K562 (cell line): ENCODE measurements at regions not wholly inside any gene's neighbourhood (a gene's known extent, or its start where the extent isn't known, plus 50 kb on each side); places are given as distances from the start of the nearest gene placed in this dataset.

ENCODE experiments used
- ATAC-seq: fragments of 200-7000 bp; cut with Tn5 transposase; 3 replicates; pipeline ENCODE4 v1.9.1; 2020; ENCODE audit warnings: moderate library complexity
- BruUV-seq: library from RNA; stranded (reverse); fragments of 400-500 nt; replicated peaks from 2 replicates; lab custom pipeline; 2021; lab: Mats Ljungman, UMichigan
- CTCF ChIA-PET: fragments of 300-600 bp; formaldehyde crosslinking; extraction: SDS; loops from one replicate; lab custom pipeline; 2021; ENCODE audit warnings: low intra/inter-chr PET ratio; lab: Yijun Ruan, JAX
- POLR2A ChIA-PET: fragments of 300-600, 350-650 bp; sonication (Branson Sonifier 250); formaldehyde crosslinking; extraction: SDS; loops from one replicate; lab custom pipeline; 2021; ENCODE audit warnings: antibody characterized with exemption, inconsistent platforms; lab: Yijun Ruan, JAX
- DNase-seq, 4 experiments: peaks; one replicate each; pipeline versions ENCODE4 v3.0.0 to v3.0.0-alpha.2; 2011 to 2018; ENCODE audit warnings: low spot score in 3 of 4, mixed read lengths in 3 of 4; ENCODE audit errors: extremely low read depth in 1 of 4
- FAIRE-seq: peaks from 2 replicates; lab custom pipeline; 2011; peaks lifted over from hg19 to GRCh38; lab: Jason Lieb, UNC
- H2AFZ ChIP-seq: 2 replicates; pipeline ENCODE4 v1.6.0; 2011; ENCODE audit warnings: low read depth, low read length, control low read depth, inconsistent platforms
- H3K27ac ChIP-seq: fragments of 200-600 bp; 3 replicates; pipeline ENCODE4 v1.8.0; 2011; ENCODE audit warnings: low read depth, mild to moderate bottlenecking, control low read depth, inconsistent platforms, low read length, moderate library complexity, mixed read lengths; ENCODE audit errors: extremely low read depth
- H3K27me3 ChIP-seq, 2 experiments: fragments of 300-600 bp in 1 of 2; 2 replicates in 1 of 2; 3 replicates in 1 of 2; pipeline versions ENCODE4 v1.6.0 to v1.8.0; 2011; ENCODE audit warnings: inconsistent platforms in 2 of 2, low read length in 2 of 2, mild to moderate bottlenecking in 1 of 2, mixed read lengths in 1 of 2, moderate library complexity in 1 of 2; ENCODE audit not compliant: control insufficient read depth in 2 of 2, insufficient read depth in 2 of 2
- H3K36me3 ChIP-seq: fragments of 300-600 bp; 3 replicates; pipeline ENCODE4 v1.8.0; 2011; ENCODE audit warnings: mild to moderate bottlenecking, low read length, inconsistent platforms; ENCODE audit not compliant: control insufficient read depth, insufficient read depth
- H3K4me1 ChIP-seq, 2 experiments: fragments of 200-600 bp in 1 of 2; replicated peaks in 1 of 2; 2 replicates in 1 of 2; 3 replicates in 1 of 2; pipeline versions ENCODE4 v1.5.1 to v1.8.0; 2011; ENCODE audit warnings: inconsistent platforms in 2 of 2, low read length in 2 of 2, mild to moderate bottlenecking in 1 of 2, mixed read lengths in 1 of 2, moderate library complexity in 1 of 2; ENCODE audit not compliant: control insufficient read depth in 2 of 2, insufficient read depth in 2 of 2
- H3K4me2 ChIP-seq: 2 replicates; pipeline ENCODE4 v1.6.1; 2011; ENCODE audit warnings: low read length, control low read depth, inconsistent platforms, mixed read lengths; ENCODE audit not compliant: insufficient read depth
- H3K4me3 ChIP-seq: fragments of 200-600 bp; sonication (generic), shearing (Covaris generic); 2 replicates; pipeline ENCODE4 v1.5.1; 2016; ENCODE audit warnings: control low read depth, inconsistent platforms
- H3K79me2 ChIP-seq: fragments of 200-600 bp; 3 replicates; pipeline ENCODE4 v1.8.0; 2011; ENCODE audit warnings: low read length, inconsistent platforms; ENCODE audit not compliant: control insufficient read depth, insufficient read depth
- H3K9ac ChIP-seq, 2 experiments: 2 replicates each; pipeline versions ENCODE4 v1.6.0 to v1.6.1; 2011; ENCODE audit warnings: low read depth in 2 of 2, low read length in 2 of 2, control low read depth in 1 of 2, inconsistent platforms in 1 of 2, mild to moderate bottlenecking in 1 of 2, mixed read lengths in 1 of 2; ENCODE audit not compliant: insufficient read depth in 1 of 2
- H3K9me1 ChIP-seq: one replicate; pipeline ENCODE4 v1.6.0; 2011; ENCODE audit warnings: inconsistent platforms, mild to moderate bottlenecking, low read length, moderate library complexity; ENCODE audit not compliant: control insufficient read depth, insufficient read depth
- H3K9me3 ChIP-seq: replicated peaks from 2 replicates; pipeline ENCODE4 v1.5.1; 2011; ENCODE audit warnings: low read depth, low read length, inconsistent platforms; ENCODE audit not compliant: control insufficient read depth, insufficient read depth
- H4K20me1 ChIP-seq: replicated peaks from 2 replicates; pipeline ENCODE4 v1.6.1; 2011; ENCODE audit warnings: low read length, inconsistent platforms, mixed read lengths; ENCODE audit not compliant: control insufficient read depth, insufficient read depth
- ILK ChIP-seq: fragments of 450-650 bp; IDR thresholded peaks from 2 replicates; pipeline ENCODE4 v1.6.1; 2016; ENCODE audit warnings: missing genetic modification characterization, low read depth, mild to moderate bottlenecking, missing compliant biosample characterization, moderate library complexity, borderline replicate concordance
- POLR2B ChIP-seq: fragments of 450-650 bp; IDR thresholded peaks from 2 replicates; pipeline ENCODE4 v1.6.1; 2018; ENCODE audit warnings: low read depth; ENCODE audit not compliant: partially characterized antibody
- RBM17 ChIP-seq: fragments of 200-400 bp; formaldehyde crosslinking; IDR thresholded peaks from 2 replicates; pipeline ENCODE4 v1.6.1; 2017; ENCODE audit warnings: low read depth, mild to moderate bottlenecking, low read length, borderline replicate concordance
- ZKSCAN1 ChIP-seq: fragments of 150-350 bp; IDR thresholded peaks from 2 replicates; pipeline ENCODE4 v1.6.1; 2016; ENCODE audit warnings: low read depth, low read length
- WGBS: fragments of 100-300 bp; shearing (Covaris generic); methylation state at CpG from one replicate; pipeline ENCODE4 v1.1.6; 2016; ENCODE audit warnings: low coverage, mixed read lengths; ENCODE audit not compliant: insufficient coverage; ENCODE audit errors: missing lambda C conversion rate; 5-methylcytosine and 5-hydroxymethylcytosine counted together
- in situ Hi-C: fragments of 300-500 bp; cut with MboI; formaldehyde crosslinking; loops from 4 replicates; pipeline ENCODE4 v1.15.0; 2018; ENCODE audit warnings: inconsistent platforms, mixed read lengths
- intact Hi-C: fragments of 100-400 bp; cut with micrococcal nuclease; formaldehyde crosslinking; loops from 2 replicates; pipeline ENCODE4 v1.14.2; 2022

GRCh38 chr12:123050331-123050831 lies 69.9 kb downstream of the ARL6IP4 start (continued):
- TF ChIP-seq ILK (tag): no peak
- TF ChIP-seq POLR2B: no peak

GRCh38 chr12:123049398-123050240 lies 69.1 kb downstream of the ARL6IP4 start:
- WGBS: 63% methylated on average over 8 of the region's 8 CpGs
- H3K27me3 ChIP-seq: no peaks in the 10 kb centered on the region
- H3K9me3 ChIP-seq: no peaks in the 10 kb centered on the region
- in situ Hi-C loops: no loop called here
- no peaks in the 10 kb centered on the region; a peak in 2 of 5 replicates for H3K4me1 ChIP-seq
- DNase-seq (no peak), FAIRE-seq (no peak), ATAC-seq (no peak; the same call in 2 of the 3 replicates)
- POLR2A ChIA-PET: interaction anchor here (0.9 to 1.3 kb wide), 3 partner anchors 9 to 183 kb away, joined by 3 to 5 read pairs (median 3); no protein-coding TSS in a partner anchor
- H2AFZ ChIP-seq: no peak overlapping the region
- H4K20me1 ChIP-seq: no peaks in the 10 kb centered on the region
- no peak overlapping the region for H3K27ac ChIP-seq
- H3K4me2 ChIP-seq: no peak overlapping the region
- no peaks in the 10 kb centered on the region for H3K36me3 ChIP-seq
- peak overlapping the region in 1 of 2 experiments; percentile 36; a peak in 1 of 4 replicates for H3K9ac ChIP-seq
- no TSS peak for BruUV-seq
- H3K9me1 ChIP-seq: no peaks in the 10 kb centered on the region
- H3K79me2 ChIP-seq: no peaks in the 10 kb centered on the region
- no peak overlapping the region for H3K4me3 ChIP-seq
- CTCF ChIA-PET: interaction anchor here (0.6 kb wide), 1 partner anchor 381 kb away, joined by 3 read pairs; no protein-coding TSS in a partner anchor
- no peak for TF ChIP-seq RBM17
- TF ChIP-seq ZKSCAN1: peak; percentile 85
- intact Hi-C loops: loop anchor here (5.0 kb wide), 1 partner anchor 98 kb away; no protein-coding TSS in a partner anchor
